K562 (cell line): ENCODE measurements at regions not wholly inside any gene's neighbourhood (a gene's known extent, or its start where the extent isn't known, plus 50 kb on each side); places are given as distances from the start of the nearest gene placed in this dataset.

Experiments used
- ATAC-seq: fragments of 200-7000 bp; cut with Tn5 transposase; 3 replicates; pipeline ENCODE4 v1.9.1; 2020; ENCODE audit warnings: moderate library complexity
- BruUV-seq: library from RNA; stranded (reverse); fragments of 400-500 nt; replicated peaks from 2 replicates; lab custom pipeline; 2021; lab: Mats Ljungman, UMichigan
- CTCF ChIA-PET: fragments of 300-600 bp; formaldehyde crosslinking; extraction: SDS; loops from one replicate; lab custom pipeline; 2021; ENCODE audit warnings: low intra/inter-chr PET ratio; lab: Yijun Ruan, JAX
- POLR2A ChIA-PET: fragments of 300-600, 350-650 bp; sonication (Branson Sonifier 250); formaldehyde crosslinking; extraction: SDS; loops from one replicate; lab custom pipeline; 2021; ENCODE audit warnings: antibody characterized with exemption, inconsistent platforms; lab: Yijun Ruan, JAX
- DNase-seq, 4 experiments: peaks; one replicate each; pipeline versions ENCODE4 v3.0.0 to v3.0.0-alpha.2; 2011 to 2018; ENCODE audit warnings: low spot score in 3 of 4, mixed read lengths in 3 of 4; ENCODE audit errors: extremely low read depth in 1 of 4
- FAIRE-seq: peaks from 2 replicates; lab custom pipeline; 2011; peaks lifted over from hg19 to GRCh38; lab: Jason Lieb, UNC
- H2AFZ ChIP-seq: 2 replicates; pipeline ENCODE4 v1.6.0; 2011; ENCODE audit warnings: low read depth, low read length, control low read depth, inconsistent platforms
- H3K27ac ChIP-seq: fragments of 200-600 bp; 3 replicates; pipeline ENCODE4 v1.8.0; 2011; ENCODE audit warnings: low read depth, mild to moderate bottlenecking, control low read depth, inconsistent platforms, low read length, moderate library complexity, mixed read lengths; ENCODE audit errors: extremely low read depth
- H3K27me3 ChIP-seq, 2 experiments: fragments of 300-600 bp in 1 of 2; 2 replicates in 1 of 2; 3 replicates in 1 of 2; pipeline versions ENCODE4 v1.6.0 to v1.8.0; 2011; ENCODE audit warnings: inconsistent platforms in 2 of 2, low read length in 2 of 2, mild to moderate bottlenecking in 1 of 2, mixed read lengths in 1 of 2, moderate library complexity in 1 of 2; ENCODE audit not compliant: control insufficient read depth in 2 of 2, insufficient read depth in 2 of 2
- H3K36me3 ChIP-seq: fragments of 300-600 bp; 3 replicates; pipeline ENCODE4 v1.8.0; 2011; ENCODE audit warnings: mild to moderate bottlenecking, low read length, inconsistent platforms; ENCODE audit not compliant: control insufficient read depth, insufficient read depth
- H3K4me1 ChIP-seq, 2 experiments: fragments of 200-600 bp in 1 of 2; replicated peaks in 1 of 2; 2 replicates in 1 of 2; 3 replicates in 1 of 2; pipeline versions ENCODE4 v1.5.1 to v1.8.0; 2011; ENCODE audit warnings: inconsistent platforms in 2 of 2, low read length in 2 of 2, mild to moderate bottlenecking in 1 of 2, mixed read lengths in 1 of 2, moderate library complexity in 1 of 2; ENCODE audit not compliant: control insufficient read depth in 2 of 2, insufficient read depth in 2 of 2
- H3K4me2 ChIP-seq: 2 replicates; pipeline ENCODE4 v1.6.1; 2011; ENCODE audit warnings: low read length, control low read depth, inconsistent platforms, mixed read lengths; ENCODE audit not compliant: insufficient read depth
- H3K4me3 ChIP-seq: fragments of 200-600 bp; sonication (generic), shearing (Covaris generic); 2 replicates; pipeline ENCODE4 v1.5.1; 2016; ENCODE audit warnings: control low read depth, inconsistent platforms
- H3K79me2 ChIP-seq: fragments of 200-600 bp; 3 replicates; pipeline ENCODE4 v1.8.0; 2011; ENCODE audit warnings: low read length, inconsistent platforms; ENCODE audit not compliant: control insufficient read depth, insufficient read depth
- H3K9ac ChIP-seq, 2 experiments: 2 replicates each; pipeline versions ENCODE4 v1.6.0 to v1.6.1; 2011; ENCODE audit warnings: low read depth in 2 of 2, low read length in 2 of 2, control low read depth in 1 of 2, inconsistent platforms in 1 of 2, mild to moderate bottlenecking in 1 of 2, mixed read lengths in 1 of 2; ENCODE audit not compliant: insufficient read depth in 1 of 2
- H3K9me1 ChIP-seq: one replicate; pipeline ENCODE4 v1.6.0; 2011; ENCODE audit warnings: inconsistent platforms, mild to moderate bottlenecking, low read length, moderate library complexity; ENCODE audit not compliant: control insufficient read depth, insufficient read depth
- H3K9me3 ChIP-seq: replicated peaks from 2 replicates; pipeline ENCODE4 v1.5.1; 2011; ENCODE audit warnings: low read depth, low read length, inconsistent platforms; ENCODE audit not compliant: control insufficient read depth, insufficient read depth
- H4K20me1 ChIP-seq: replicated peaks from 2 replicates; pipeline ENCODE4 v1.6.1; 2011; ENCODE audit warnings: low read length, inconsistent platforms, mixed read lengths; ENCODE audit not compliant: control insufficient read depth, insufficient read depth
- BMI1 ChIP-seq: fragments of 150-350 bp; IDR thresholded peaks from 2 replicates; pipeline ENCODE4 v1.6.1; 2014; ENCODE audit warnings: low read length
- HDAC1 ChIP-seq, 2 experiments: fragments of 450-650 bp; IDR thresholded peaks; 2 replicates each; pipeline ENCODE4 v1.6.1; 2016 to 2017; ENCODE audit warnings: inconsistent platforms in 1 of 2, mild to moderate bottlenecking in 1 of 2, moderate library complexity in 1 of 2
- KAT2B ChIP-seq: IDR thresholded peaks from one replicate; pipeline ENCODE4 v1.6.1; 2012; ENCODE audit warnings: low read depth, mild to moderate bottlenecking, control low read depth, inconsistent platforms, low read length, moderate library complexity
- MTA2 ChIP-seq: fragments of 450-650 bp; IDR thresholded peaks from 2 replicates; pipeline ENCODE4 v1.6.1; 2016; ENCODE audit warnings: low read depth
- RBFOX2 ChIP-seq: fragments of 200-400 bp; formaldehyde crosslinking; IDR thresholded peaks from 2 replicates; pipeline ENCODE4 v1.6.1; 2017; ENCODE audit warnings: low read depth, mild to moderate bottlenecking, low read length, moderate library complexity
- U2AF1 ChIP-seq: fragments of 200-400 bp; formaldehyde crosslinking; optimal IDR thresholded peaks from 2 replicates; pipeline ENCODE3; 2017; ENCODE audit warnings: mild to moderate bottlenecking, low read depth, low read length, moderate library complexity
- YY1 ChIP-seq, 3 experiments: IDR thresholded peaks; 2 replicates each; pipeline ENCODE4 v1.6.1; 2011; ENCODE audit warnings: low read length in 2 of 3, mild to moderate bottlenecking in 2 of 3, moderate library complexity in 2 of 3, borderline replicate concordance in 1 of 3, control low read depth in 1 of 3, low read depth in 1 of 3; ENCODE audit not compliant: insufficient read depth in 3 of 3, insufficient replicate concordance in 2 of 3, control insufficient read depth in 1 of 3, insufficient read length in 1 of 3; ENCODE audit errors: extremely low read depth in 1 of 3
- WGBS: fragments of 100-300 bp; shearing (Covaris generic); methylation state at CpG from one replicate; pipeline ENCODE4 v1.1.6; 2016; ENCODE audit warnings: low coverage, mixed read lengths; ENCODE audit not compliant: insufficient coverage; ENCODE audit errors: missing lambda C conversion rate; 5-methylcytosine and 5-hydroxymethylcytosine counted together
- in situ Hi-C: fragments of 300-500 bp; cut with MboI; formaldehyde crosslinking; loops from 4 replicates; pipeline ENCODE4 v1.15.0; 2018; ENCODE audit warnings: inconsistent platforms, mixed read lengths
- intact Hi-C: fragments of 100-400 bp; cut with micrococcal nuclease; formaldehyde crosslinking; loops from 2 replicates; pipeline ENCODE4 v1.14.2; 2022
- TF ChIP-seq, protein P1 (sequence below): fragments of 250-450 bp; sonication (Bioruptor Pico); IDR thresholded peaks from 2 replicates; pipeline ENCODE4 v1.5.0; 2022; ENCODE audit warnings: mild to moderate bottlenecking
- TF ChIP-seq, protein P2 (sequence below): fragments of 450-650 bp; IDR thresholded peaks from 2 replicates; pipeline ENCODE4 v1.6.1; 2016; ENCODE audit warnings: antibody characterized with exemption
- TF ChIP-seq, protein P3 (sequence below): fragments of 250-450 bp; sonication (Bioruptor Pico); IDR thresholded peaks from 2 replicates; pipeline ENCODE4 v1.5.0; 2021

DNA sequence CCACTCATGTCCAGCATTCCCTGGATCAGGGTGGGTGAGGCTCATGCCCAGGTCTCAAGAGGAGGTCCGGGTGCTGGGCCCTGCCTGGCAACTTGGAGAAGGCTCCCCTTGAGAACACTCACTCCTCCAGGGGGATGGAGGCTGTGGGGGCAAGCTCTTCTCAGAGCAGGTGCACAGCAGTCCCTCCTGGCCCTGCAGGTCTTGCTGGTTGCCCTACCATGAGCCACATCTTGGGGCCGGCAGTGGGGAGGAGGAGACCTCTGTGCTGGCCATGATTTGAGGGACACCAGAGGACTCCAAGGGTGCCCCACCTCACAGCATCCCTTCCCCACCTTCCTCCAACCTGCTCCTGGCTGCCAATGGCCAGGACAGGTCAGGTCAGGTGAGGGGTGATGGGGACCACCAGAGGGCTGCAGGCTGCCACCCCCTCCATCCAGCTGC is 87.4 kb upstream of the RET start (continued):
- TF ChIP-seq YY1 (IDR thresholded peaks at IDR 0.05; ENCODE audit: borderline replicate concordance in 1 of 3, control insufficient read depth in 1 of 3, extremely low read depth in 1 of 3, insufficient read depth in 3 of 3, insufficient read length in 1 of 3, insufficient replicate concordance in 2 of 3, low read depth in 1 of 3, low read length in 2 of 3) (no peak), KAT2B (no peak), HDAC1 (IDR thresholded peaks at IDR 0.05) (no peak)
- TF ChIP-seq, protein P1, sequence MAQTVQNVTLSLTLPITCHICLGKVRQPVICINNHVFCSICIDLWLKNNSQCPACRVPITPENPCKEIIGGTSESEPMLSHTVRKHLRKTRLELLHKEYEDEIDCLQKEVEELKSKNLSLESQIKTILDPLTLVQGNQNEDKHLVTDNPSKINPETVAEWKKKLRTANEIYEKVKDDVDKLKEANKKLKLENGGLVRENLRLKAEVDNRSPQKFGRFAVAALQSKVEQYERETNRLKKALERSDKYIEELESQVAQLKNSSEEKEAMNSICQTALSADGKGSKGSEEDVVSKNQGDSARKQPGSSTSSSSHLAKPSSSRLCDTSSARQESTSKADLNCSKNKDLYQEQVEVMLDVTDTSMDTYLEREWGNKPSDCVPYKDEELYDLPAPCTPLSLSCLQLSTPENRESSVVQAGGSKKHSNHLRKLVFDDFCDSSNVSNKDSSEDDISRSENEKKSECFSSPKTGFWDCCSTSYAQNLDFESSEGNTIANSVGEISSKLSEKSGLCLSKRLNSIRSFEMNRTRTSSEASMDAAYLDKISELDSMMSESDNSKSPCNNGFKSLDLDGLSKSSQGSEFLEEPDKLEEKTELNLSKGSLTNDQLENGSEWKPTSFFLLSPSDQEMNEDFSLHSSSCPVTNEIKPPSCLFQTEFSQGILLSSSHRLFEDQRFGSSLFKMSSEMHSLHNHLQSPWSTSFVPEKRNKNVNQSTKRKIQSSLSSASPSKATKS: no peak

DNA sequence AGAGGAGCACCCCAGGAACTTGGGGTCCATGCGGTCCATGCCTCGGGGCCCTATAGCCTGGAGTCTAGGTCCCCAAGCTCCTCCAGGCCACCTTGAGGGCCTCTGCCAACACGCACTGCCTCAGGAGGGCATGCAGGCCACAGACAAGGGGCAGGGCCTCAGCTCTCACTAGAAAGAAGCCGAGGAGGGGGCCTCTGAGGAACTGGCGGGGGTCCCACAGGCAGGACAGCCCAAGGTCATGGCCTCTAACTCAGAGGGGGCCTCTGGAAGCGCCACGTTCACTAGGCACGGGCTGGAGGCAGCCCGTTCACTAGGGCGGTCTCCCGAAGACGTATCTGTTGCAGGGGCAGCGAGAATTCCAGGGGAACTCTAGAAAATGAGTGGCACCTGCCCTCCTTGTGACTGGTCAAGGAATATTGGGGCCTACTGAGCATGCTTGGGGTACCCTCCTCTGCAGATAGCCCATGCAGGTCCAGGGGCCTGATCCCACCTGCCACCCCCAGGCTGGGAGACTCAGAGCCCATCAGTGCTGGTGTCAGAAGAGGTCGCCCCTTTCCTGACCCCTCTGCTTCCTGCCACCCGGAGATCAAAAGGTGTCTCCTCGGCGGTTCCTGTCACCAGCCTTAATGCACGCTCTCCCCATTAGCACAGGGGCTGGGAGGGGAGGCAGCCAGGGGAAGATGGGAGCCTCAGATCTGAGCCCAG is 86.7 kb upstream of the RET start:
- Histone ChIP-seq H3K9ac (no peak overlapping the region), H3K36me3 (no peaks in the 10 kb centered on the region), H3K4me2 (no peak overlapping the region), H3K27me3 (peaks cover 4 to 48% of the 10 kb centered on the region in 2 experiments; a peak in 3 of 5 replicates), H3K27ac (no peak overlapping the region), H3K4me1 (peaks cover 7 to 21% of the 10 kb centered on the region in 2 experiments; a peak in 3 of 5 replicates), H3K4me3 (no peak overlapping the region), H4K20me1 (no peaks in the 10 kb centered on the region), H2AFZ (no peak overlapping the region), H3K9me3 (no peaks in the 10 kb centered on the region), H3K9me1 (peaks cover 3% of the 10 kb centered on the region), H3K79me2 (no peaks in the 10 kb centered on the region)
- ATAC-seq: no peak
- CTCF ChIA-PET: no interaction called here
- no peak for FAIRE-seq
- BruUV-seq: no TSS peak
- DNase-seq: no peak
- intact Hi-C loops: no loop called here
- POLR2A ChIA-PET: interaction anchor here (0.7 kb wide), 1 partner anchor 39 kb away, joined by 4 read pairs; no protein-coding TSS in a partner anchor
- in situ Hi-C loops: no loop called here
- 4% methylated on average over 16 of the region's 18 CpGs for WGBS
- TF ChIP-seq, protein P2, sequence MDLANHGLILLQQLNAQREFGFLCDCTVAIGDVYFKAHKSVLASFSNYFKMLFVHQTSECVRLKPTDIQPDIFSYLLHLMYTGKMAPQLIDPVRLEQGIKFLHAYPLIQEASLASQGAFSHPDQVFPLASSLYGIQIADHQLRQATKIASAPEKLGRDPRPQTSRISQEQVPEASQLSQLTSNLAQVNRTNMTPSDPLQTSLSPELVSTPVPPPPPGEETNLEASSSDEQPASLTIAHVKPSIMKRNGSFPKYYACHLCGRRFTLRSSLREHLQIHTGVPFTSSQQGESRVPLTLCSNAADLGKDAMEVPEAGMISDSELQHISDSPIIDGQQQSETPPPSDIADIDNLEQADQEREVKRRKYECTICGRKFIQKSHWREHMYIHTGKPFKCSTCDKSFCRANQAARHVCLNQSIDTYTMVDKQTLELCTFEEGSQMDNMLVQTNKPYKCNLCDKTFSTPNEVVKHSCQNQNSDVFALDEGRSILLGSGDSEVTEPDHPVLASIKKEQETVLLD: no peak
- no peak for TF ChIP-seq BMI1
- TF ChIP-seq, protein P3, sequence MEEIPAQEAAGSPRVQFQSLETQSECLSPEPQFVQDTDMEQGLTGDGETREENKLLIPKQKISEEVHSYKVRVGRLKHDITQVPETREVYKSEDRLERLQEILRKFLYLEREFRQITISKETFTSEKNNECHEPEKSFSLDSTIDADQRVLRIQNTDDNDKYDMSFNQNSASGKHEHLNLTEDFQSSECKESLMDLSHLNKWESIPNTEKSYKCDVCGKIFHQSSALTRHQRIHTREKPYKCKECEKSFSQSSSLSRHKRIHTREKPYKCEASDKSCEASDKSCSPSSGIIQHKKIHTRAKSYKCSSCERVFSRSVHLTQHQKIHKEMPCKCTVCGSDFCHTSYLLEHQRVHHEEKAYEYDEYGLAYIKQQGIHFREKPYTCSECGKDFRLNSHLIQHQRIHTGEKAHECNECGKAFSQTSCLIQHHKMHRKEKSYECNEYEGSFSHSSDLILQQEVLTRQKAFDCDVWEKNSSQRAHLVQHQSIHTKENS: no peak
- no peak for TF ChIP-seq MTA2
- TF ChIP-seq U2AF1: no peak
- no peak for TF ChIP-seq RBFOX2
